ENCODE measurements at regions not wholly inside any gene's neighbourhood (a gene's known extent, or its start where the extent isn't known, plus 50 kb on each side); places are given as distances from the start of the nearest gene placed in this dataset.

- Histone ChIP-seq H3K4ac (replicated peaks; ENCODE audit: insufficient read length, low read depth, low read length) (no peak overlapping the region), H3K4me2 (ENCODE audit: insufficient read depth in 1 of 2, low read depth in 2 of 2, low read length in 2 of 2) (no peak overlapping the region), H3K4me1 (replicated peaks in 1 of 4; ENCODE audit: control insufficient read depth in 3 of 4, insufficient read depth in 4 of 4, low read length in 3 of 4) (no peaks in the 10 kb centered on the region), H3K79me1 (ENCODE audit: low read depth, low read length) (no peaks in the 10 kb centered on the region), H3K23ac (ENCODE audit: insufficient read length) (no peak overlapping the region), H2BK12ac (ENCODE audit: low read depth, low read length) (no peak overlapping the region), H2AFZ (ENCODE audit: low read length) (no peak overlapping the region), H3K23me2 (ENCODE audit: low read depth, low read length) (no peaks in the 10 kb centered on the region), H3K18ac (ENCODE audit: extremely low read depth, low read length) (no peak overlapping the region), H2BK5ac (ENCODE audit: low read depth, low read length) (no peak overlapping the region), H3K27ac (ENCODE audit: low read depth, low read length) (no peak overlapping the region), H4K5ac (ENCODE audit: insufficient read length, low read depth, low read length) (no peak overlapping the region), H3K27me3 (replicated peaks in 1 of 4; ENCODE audit: control insufficient read depth in 3 of 4, extremely low read depth in 1 of 4, insufficient read depth in 3 of 4, low read length in 3 of 4) (peaks cover 0 to 1% (median 0%) of the 10 kb centered on the region in 4 experiments; a peak in 1 of 7 replicates), H3K56ac (replicated peaks; ENCODE audit: insufficient read length, low read depth, low read length) (no peak overlapping the region), H4K8ac (ENCODE audit: extremely low read depth, insufficient read depth, low read length) (no peak overlapping the region), H2BK20ac (ENCODE audit: low read length) (no peak overlapping the region), H2BK120ac (replicated peaks; ENCODE audit: low read depth, low read length) (no peak overlapping the region), H4K91ac (replicated peaks; ENCODE audit: insufficient read length, low read length) (no peak overlapping the region), H3K79me2 (ENCODE audit: control insufficient read depth in 1 of 2, insufficient read depth in 2 of 2, low read length in 2 of 2) (no peaks in the 10 kb centered on the region), H3K14ac (ENCODE audit: insufficient read length) (no peak overlapping the region), H3K9ac (replicated peaks in 1 of 4; ENCODE audit: extremely low read depth in 1 of 4, low read depth in 3 of 4, low read length in 3 of 4) (no peak overlapping the region), H2AK5ac (ENCODE audit: low read depth, low read length) (no peak overlapping the region), H3K9me3 (ENCODE audit: insufficient read depth in 2 of 2, low read depth in 1 of 2, low read length in 1 of 2) (no peaks in the 10 kb centered on the region), H4K20me1 (replicated peaks in 1 of 2; ENCODE audit: control insufficient read depth in 1 of 2, insufficient read depth in 2 of 2, low read length in 2 of 2) (no peaks in the 10 kb centered on the region), H3K36me3 (ENCODE audit: control insufficient read depth in 2 of 4, insufficient read depth in 4 of 4, low read length in 3 of 4) (no peaks in the 10 kb centered on the region), H3K4me3 (ENCODE audit: extremely low read depth in 1 of 4, insufficient read depth in 2 of 4, low read depth in 3 of 4, low read length in 4 of 4) (no peak overlapping the region), H2BK15ac (ENCODE audit: low read length) (no peak overlapping the region)
- 93% methylated on average over 1 of the region's 1 CpG; no CpG with 5 or more reads in 1 of the 2 experiments for WGBS, 2 experiments (ENCODE audit: extremely low coverage in 1 of 2, insufficient coverage in 1 of 2, insufficient read length in 1 of 2, insufficient replicate concordance in 2 of 2, low coverage in 1 of 2, low lambda C conversion rate in 2 of 2, missing lambda C conversion rate in 1 of 2)
- no peak for DNase-seq (ENCODE audit: low read depth in 1 of 2, low spot score in 2 of 2)
- CTCF ChIA-PET (ENCODE audit: partially characterized antibody): no interaction called here
- FAIRE-seq: no peak
- POLR2A ChIA-PET (ENCODE audit: partially characterized antibody): no interaction called here
- TF ChIP-seq BACH1 (IDR thresholded peaks at IDR 0.05; ENCODE audit: low read length) (no peak), CBX5 (IDR thresholded peaks at IDR 0.05; ENCODE audit: low read depth, low read length) (no peak), GTF2F1 (IDR thresholded peaks at IDR 0.05; ENCODE audit: borderline replicate concordance, low read depth, low read length) (no peak), SP2 (IDR thresholded peaks at IDR 0.05; ENCODE audit: low read length) (no peak), RXRA (IDR thresholded peaks at IDR 0.05; ENCODE audit: insufficient read depth, low read depth, low read length) (no peak), YY1 (IDR thresholded peaks at IDR 0.05; ENCODE audit: low read depth, low read length) (no peak), NRF1 (IDR thresholded peaks at IDR 0.05; ENCODE audit: low read depth, low read length) (no peak), TCF12 (IDR thresholded peaks at IDR 0.05; ENCODE audit: low read depth, low read length) (no peak), HDAC6 (IDR thresholded peaks at IDR 0.05; ENCODE audit: low read depth, low read length) (no peak), GABPA (IDR thresholded peaks at IDR 0.05; ENCODE audit: borderline replicate concordance, insufficient read depth, low read length) (no peak), EZH2 (IDR thresholded peaks at IDR 0.05; ENCODE audit: low read depth, low read length, severe bottlenecking) (no peak), ASH2L (IDR thresholded peaks at IDR 0.05; ENCODE audit: low read length) (no peak), EGR1 (IDR thresholded peaks at IDR 0.05; ENCODE audit: borderline replicate concordance, low read depth, low read length) (no peak), CTCF (IDR thresholded peaks at IDR 0.05; ENCODE audit: control extremely low read depth in 1 of 3, insufficient read depth in 1 of 3, low read depth in 1 of 3, low read length in 3 of 3) (no peak)
Observed at GRCh38 chr20:39911497-39911896, 777.5 kb downstream of the MAFB start.
